ENCODE measurements at regions not wholly inside any gene's neighbourhood (a gene's known extent, or its start where the extent isn't known, plus 50 kb on each side); places are given as distances from the start of the nearest gene placed in this dataset.

DNA sequence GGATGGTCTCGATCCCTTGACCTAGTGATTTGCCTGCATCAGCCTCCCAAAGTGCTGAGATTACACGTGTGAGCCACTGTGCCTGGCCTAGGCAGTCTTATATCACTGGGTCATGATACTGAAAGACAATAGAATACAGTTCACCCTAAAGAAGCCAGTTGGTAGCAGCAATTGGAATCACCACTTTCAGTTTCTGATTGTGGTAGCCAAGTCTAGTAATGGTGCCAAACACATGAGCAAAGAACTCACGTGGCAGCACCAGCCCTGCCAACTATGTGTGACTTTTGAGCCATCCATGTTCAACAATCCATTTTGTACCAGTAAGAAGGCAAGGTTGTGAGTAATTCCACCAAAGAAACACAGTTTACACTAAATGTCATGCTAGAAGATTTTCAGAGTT, 548.4 kb downstream of the KLHL13 start:
- H3K27me3 ChIP-seq: no peaks in the 10 kb centered on the region
- peaks cover 0 to 31% (median under 1%) of the 10 kb centered on the region in 12 donors for H3K9me3 ChIP-seq
- TF ChIP-seq, protein P1, sequence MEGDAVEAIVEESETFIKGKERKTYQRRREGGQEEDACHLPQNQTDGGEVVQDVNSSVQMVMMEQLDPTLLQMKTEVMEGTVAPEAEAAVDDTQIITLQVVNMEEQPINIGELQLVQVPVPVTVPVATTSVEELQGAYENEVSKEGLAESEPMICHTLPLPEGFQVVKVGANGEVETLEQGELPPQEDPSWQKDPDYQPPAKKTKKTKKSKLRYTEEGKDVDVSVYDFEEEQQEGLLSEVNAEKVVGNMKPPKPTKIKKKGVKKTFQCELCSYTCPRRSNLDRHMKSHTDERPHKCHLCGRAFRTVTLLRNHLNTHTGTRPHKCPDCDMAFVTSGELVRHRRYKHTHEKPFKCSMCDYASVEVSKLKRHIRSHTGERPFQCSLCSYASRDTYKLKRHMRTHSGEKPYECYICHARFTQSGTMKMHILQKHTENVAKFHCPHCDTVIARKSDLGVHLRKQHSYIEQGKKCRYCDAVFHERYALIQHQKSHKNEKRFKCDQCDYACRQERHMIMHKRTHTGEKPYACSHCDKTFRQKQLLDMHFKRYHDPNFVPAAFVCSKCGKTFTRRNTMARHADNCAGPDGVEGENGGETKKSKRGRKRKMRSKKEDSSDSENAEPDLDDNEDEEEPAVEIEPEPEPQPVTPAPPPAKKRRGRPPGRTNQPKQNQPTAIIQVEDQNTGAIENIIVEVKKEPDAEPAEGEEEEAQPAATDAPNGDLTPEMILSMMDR (IDR thresholded peaks at IDR 0.05): no peak
- TF ChIP-seq POLR2A (IDR thresholded peaks at IDR 0.05): no peak
- no peak overlapping the region for H3K27ac ChIP-seq
- intact Hi-C loops (cut with DNase I): no loop called here
- 43 to 68% (median 51%) methylated on average over 3 of the region's 3 CpGs for WGBS, 4 donors
- H3K4me1 ChIP-seq: no peaks in the 10 kb centered on the region
- ATAC-seq (no peak), DNase-seq (no peak)
- no peaks in the 10 kb centered on the region for H3K36me3 ChIP-seq
- H3K4me3 ChIP-seq: no peak overlapping the region

GRCh38 chrX:117543885-117544284, 572.7 kb downstream of the KLHL13 start:
- Histone ChIP-seq H3K27ac (no peak overlapping the region), H3K36me3 (no peaks in the 10 kb centered on the region), H3K27me3 (no peaks in the 10 kb centered on the region), H3K4me1 (no peaks in the 10 kb centered on the region), H3K9me3 (no peaks in the 10 kb centered on the region), H3K4me3 (no peak overlapping the region)
- TF ChIP-seq, protein P1 (IDR thresholded peaks at IDR 0.05): no peak
- TF ChIP-seq POLR2A (IDR thresholded peaks at IDR 0.05): no peak
- intact Hi-C loops (cut with DNase I): no loop called here
- WGBS, 4 donors: 56 to 76% (median 71%) methylated on average over 3 of the region's 3 CpGs
- no peak for ATAC-seq
- DNase-seq: no peak

GRCh38 chrX:117539090-117539418, 577.6 kb downstream of the KLHL13 start:
- intact Hi-C loops (cut with DNase I): no loop called here
- 38 to 72% (median 56%) methylated on average over 1 of the region's 1 CpG for WGBS, 4 donors
- ATAC-seq: no peak

DNA sequence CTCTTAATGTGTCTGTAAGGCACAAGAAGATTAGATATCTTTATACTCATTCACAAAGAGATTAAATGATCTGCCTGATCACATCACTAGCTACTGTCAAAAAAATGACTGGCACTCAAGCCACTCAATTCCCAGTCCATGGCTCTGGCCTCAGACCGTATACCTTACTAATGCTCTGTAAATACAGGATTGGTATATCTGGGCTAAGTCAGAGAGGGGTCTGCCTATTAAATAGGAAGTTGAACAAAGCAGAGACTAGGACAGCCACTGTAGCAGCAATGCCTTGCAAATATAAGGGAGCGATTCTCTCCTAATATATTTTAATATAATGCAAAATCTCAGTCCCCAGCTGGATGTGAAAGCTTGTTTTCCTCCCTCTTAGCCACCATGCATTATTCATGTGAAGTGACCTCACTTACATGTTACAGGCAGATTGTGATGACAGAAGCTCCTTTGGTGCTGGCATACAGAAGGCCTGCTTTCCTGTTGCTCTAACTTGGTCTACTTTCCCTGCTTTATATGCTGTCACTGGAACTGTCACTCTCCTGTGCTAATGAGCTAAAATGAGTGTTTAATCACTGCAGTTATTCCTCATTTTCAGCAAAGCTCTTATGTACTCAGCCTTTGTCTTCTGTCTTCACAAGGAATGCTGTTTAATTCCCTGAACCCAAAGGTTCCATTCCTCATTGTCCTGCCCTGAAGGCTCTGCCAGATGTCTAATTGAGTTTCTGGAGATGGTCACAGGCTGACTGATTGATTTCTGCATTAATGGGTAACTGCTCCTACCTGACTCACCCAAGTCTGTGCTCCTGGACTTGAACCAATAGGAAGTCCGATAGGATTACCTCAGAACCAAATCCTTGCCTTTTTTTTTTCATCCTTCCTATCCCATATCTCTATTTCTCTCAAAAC, 578.2 kb downstream of the KLHL13 start:
- 53 to 71% (median 56%) methylated on average over 3 of the region's 3 CpGs for WGBS, 4 donors
- no peaks in the 10 kb centered on the region for H3K4me1 ChIP-seq
- H3K27me3 ChIP-seq: no peaks in the 10 kb centered on the region
- H3K36me3 ChIP-seq: no peaks in the 10 kb centered on the region
- H3K9me3 ChIP-seq: no peaks in the 10 kb centered on the region
- intact Hi-C loops (cut with DNase I): no loop called here
- ATAC-seq: no peak
- H3K27ac ChIP-seq: no peak overlapping the region
- no peak for DNase-seq
- TF ChIP-seq POLR2A (IDR thresholded peaks at IDR 0.05): no peak
- TF ChIP-seq, protein P1 (IDR thresholded peaks at IDR 0.05): no peak
- H3K4me3 ChIP-seq: no peak overlapping the region

More at GRCh38 chrX:117539090-117539418, 577.6 kb downstream of the KLHL13 start:
- H3K36me3 ChIP-seq: no peaks in the 10 kb centered on the region
- H3K27me3 ChIP-seq: no peaks in the 10 kb centered on the region
- no peaks in the 10 kb centered on the region for H3K9me3 ChIP-seq
- no peak overlapping the region for H3K27ac ChIP-seq
- TF ChIP-seq, protein P1 (IDR thresholded peaks at IDR 0.05): no peak
- TF ChIP-seq POLR2A (IDR thresholded peaks at IDR 0.05): no peak
- no peaks in the 10 kb centered on the region for H3K4me1 ChIP-seq
- no peak for DNase-seq
- no peak overlapping the region for H3K4me3 ChIP-seq
